Prostate gland (tissue), 2 donors: ENCODE measurements at regions not wholly inside any gene's neighbourhood (a gene's known extent, or its start where the extent isn't known, plus 50 kb on each side); places are given as distances from the start of the nearest gene placed in this dataset.

ENCODE experiments used
- DNase-seq: peaks from one replicate; pipeline ENCODE4 v3.0.0-alpha.2; 2019; ENCODE audit warnings: low spot score
- H3K27ac ChIP-seq, 2 donors: fragments of 200-600 bp; sonication (generic); 2 replicates each; pipeline ENCODE4 v1.5.1; 2017 to 2019
- H3K27me3 ChIP-seq: fragments of 200-600 bp; sonication (generic); replicated peaks from 2 replicates; pipeline ENCODE4 v1.5.1; 2019; ENCODE audit not compliant: insufficient read depth
- H3K36me3 ChIP-seq, 2 donors: fragments of 200-600 bp; sonication (generic); 1 replicate in 1 of 2; 2 replicates in 1 of 2; pipeline versions ENCODE4 v1.5.1 to v1.8.1; 2017 to 2019
- H3K4me1 ChIP-seq: fragments of 200-600 bp; sonication (generic); replicated peaks from 2 replicates; pipeline ENCODE4 v1.5.1; 2019
- H3K4me3 ChIP-seq, 2 donors: fragments of 200-600 bp; sonication (generic); 2 replicates each; pipeline ENCODE4 v1.5.1; 2017 to 2019
- H3K9me3 ChIP-seq: fragments of 200-600 bp; sonication (generic); 2 replicates; pipeline ENCODE4 v1.5.1; 2017
- CTCF ChIP-seq, 4 experiments: fragments of 200-600 bp in 2 of 4; fragments of 450-650 bp in 2 of 4; sonication (generic) in 2 of 4; IDR thresholded peaks; 1 replicate in 3 of 4; 2 replicates in 1 of 4; pipeline ENCODE4 v1.5.1; 2016 to 2019; ENCODE audit warnings: antibody characterized with exemption in 4 of 4, mild to moderate bottlenecking in 2 of 4, moderate library complexity in 2 of 4
- POLR2A ChIP-seq: fragments of 450-650 bp; IDR thresholded peaks from one replicate; pipeline ENCODE4 v1.6.1; 2016; ENCODE audit warnings: antibody characterized with exemption, mild to moderate bottlenecking
- POLR2AphosphoS5 ChIP-seq: sonication (generic); formaldehyde crosslinking; IDR thresholded peaks from one replicate; pipeline ENCODE4 v1.6.1; 2017; ENCODE audit warnings: antibody characterized with exemption
- WGBS: methylation state at CpG from one replicate; pipeline ENCODE4 v1.1.5; 2018; 5-methylcytosine and 5-hydroxymethylcytosine counted together
- intact Hi-C: fragments of 100-400 bp; cut with DNase I; formaldehyde crosslinking; loops from one replicate; pipeline ENCODE4 v1.14.2; 2022

- intact Hi-C loops = no loop called here
- no peaks in the 10 kb centered on the region for H3K27me3 ChIP-seq
- TF ChIP-seq CTCF (IDR thresholded peaks at IDR 0.05) (no peak), POLR2A (no peak), POLR2AphosphoS5 (no peak)
- no peaks in the 10 kb centered on the region for H3K9me3 ChIP-seq
- H3K4me1 ChIP-seq = no peaks in the 10 kb centered on the region
- DNase-seq = no peak
- H3K36me3 ChIP-seq = no peaks in the 10 kb centered on the region
- H3K4me3 ChIP-seq = no peak overlapping the region
- 60% methylated on average over 3 of the region's 3 CpGs for whole genome bisulfite sequencing
- no peak overlapping the region for H3K27ac ChIP-seq
Measured at GRCh38 chr16:76182041-76182635, 95.1 kb upstream of the CNTNAP4 start.

- Histone ChIP-seq H3K4me3 (no peak overlapping the region), H3K27me3 (no peaks in the 10 kb centered on the region), H3K36me3 (no peaks in the 10 kb centered on the region), H3K4me1 (no peaks in the 10 kb centered on the region), H3K27ac (no peak overlapping the region), H3K9me3 (no peaks in the 10 kb centered on the region)
- DNase-seq = no peak
- 34% methylated on average over 1 of the region's 1 CpG for WGBS
- intact Hi-C loops = no loop called here
- no peak for TF ChIP-seq POLR2AphosphoS5
- no peak for TF ChIP-seq CTCF (IDR thresholded peaks at IDR 0.05)
- no peak for TF ChIP-seq POLR2A
Measured at GRCh38 chr16:76183647-76184046, 93.6 kb upstream of the CNTNAP4 start.

- no peak for DNase-seq
- no peak overlapping the region for H3K27ac ChIP-seq
- no peak for TF ChIP-seq CTCF (IDR thresholded peaks at IDR 0.05)
- TF ChIP-seq POLR2AphosphoS5 = no peak
- TF ChIP-seq POLR2A = no peak
- no peaks in the 10 kb centered on the region for H3K36me3 ChIP-seq
- intact Hi-C loops = no loop called here
- H3K27me3 ChIP-seq = no peaks in the 10 kb centered on the region
- no peaks in the 10 kb centered on the region for H3K9me3 ChIP-seq
- H3K4me3 ChIP-seq = no peak overlapping the region
- H3K4me1 ChIP-seq = no peaks in the 10 kb centered on the region
- WGBS = 97% methylated on average over 2 of the region's 2 CpGs
Measured at GRCh38 chr16:76190057-76190456, 87.1 kb upstream of the CNTNAP4 start.

- intact Hi-C loops = no loop called here
- H3K36me3 ChIP-seq = no peaks in the 10 kb centered on the region
- DNase-seq = no peak
- H3K9me3 ChIP-seq = no peaks in the 10 kb centered on the region
- H3K4me3 ChIP-seq = no peak overlapping the region
- no peaks in the 10 kb centered on the region for H3K4me1 ChIP-seq
- TF ChIP-seq CTCF (IDR thresholded peaks at IDR 0.05) (no peak), POLR2A (no peak), POLR2AphosphoS5 (no peak)
- no peaks in the 10 kb centered on the region for H3K27me3 ChIP-seq
- no peak overlapping the region for H3K27ac ChIP-seq
Measured at GRCh38 chr16:76190480-76190879, 86.7 kb upstream of the CNTNAP4 start.

- no peak overlapping the region for H3K4me3 ChIP-seq
- H3K27me3 ChIP-seq = no peaks in the 10 kb centered on the region
- DNase-seq = no peak
- H3K4me1 ChIP-seq = no peaks in the 10 kb centered on the region
- H3K27ac ChIP-seq = no peak overlapping the region
- H3K9me3 ChIP-seq = no peaks in the 10 kb centered on the region
- 12% methylated on average over 8 of the region's 8 CpGs for whole genome bisulfite sequencing
- intact Hi-C loops = no loop called here
- TF ChIP-seq POLR2AphosphoS5 (no peak), CTCF (IDR thresholded peaks at IDR 0.05) (no peak), POLR2A (no peak)
- H3K36me3 ChIP-seq = no peaks in the 10 kb centered on the region
Measured at GRCh38 chr16:76193906-76194615, 83.1 kb upstream of the CNTNAP4 start.
